CD14-positive monocyte (primary cell): ENCODE measurements at regions not wholly inside any gene's neighbourhood (a gene's known extent, or its start where the extent isn't known, plus 50 kb on each side); places are given as distances from the start of the nearest gene placed in this dataset.

ENCODE experiments used
- DNase-seq, 3 donors: peaks; one replicate each; pipeline ENCODE4 v3.0.0-alpha.2; 2011 to 2022
- H2AFZ ChIP-seq: 2 replicates; pipeline ENCODE4 v1.6.0; 2012; ENCODE audit warnings: mild to moderate bottlenecking, low read depth, low read length, inconsistent platforms; ENCODE audit not compliant: insufficient read depth, poor library complexity, severe bottlenecking
- H3K27ac ChIP-seq, 2 donors: 1 replicate in 1 of 2; 2 replicates in 1 of 2; pipeline ENCODE4 v1.5.1; 2012 to 2013; ENCODE audit warnings: low read length in 2 of 2, control low read depth in 1 of 2, inconsistent platforms in 1 of 2, low read depth in 1 of 2, mild to moderate bottlenecking in 1 of 2
- H3K27me3 ChIP-seq, 2 donors: one replicate each; pipeline versions ENCODE4 v1.6.0 to v1.6.1; 2011 to 2013; ENCODE audit warnings: low read length in 2 of 2; ENCODE audit not compliant: control insufficient read depth in 2 of 2, insufficient read depth in 2 of 2
- H3K36me3 ChIP-seq, 2 donors: replicated peaks in 1 of 2; 1 replicate in 1 of 2; 2 replicates in 1 of 2; pipeline versions ENCODE4 v1.5.1 to v1.6.1; 2012 to 2013; ENCODE audit warnings: low read length in 2 of 2, control low read depth in 1 of 2, inconsistent platforms in 1 of 2, mild to moderate bottlenecking in 1 of 2; ENCODE audit not compliant: insufficient read depth in 2 of 2, control insufficient read depth in 1 of 2
- H3K4me1 ChIP-seq, 2 donors: 1 replicate in 1 of 2; 2 replicates in 1 of 2; pipeline versions ENCODE4 v1.5.1 to v1.6.1; 2012 to 2013; ENCODE audit warnings: low read length in 2 of 2, control low read depth in 1 of 2, inconsistent platforms in 1 of 2, mild to moderate bottlenecking in 1 of 2, moderate library complexity in 1 of 2; ENCODE audit not compliant: insufficient read depth in 2 of 2, control insufficient read depth in 1 of 2
- H3K4me2 ChIP-seq: replicated peaks from 2 replicates; pipeline ENCODE3; 2012; ENCODE audit warnings: low read length, moderate library complexity, mild to moderate bottlenecking; ENCODE audit not compliant: poor library complexity, severe bottlenecking; ENCODE audit errors: extremely low read depth
- H3K4me3 ChIP-seq, 3 experiments: fragments of 200-600 bp in 1 of 3; sonication (generic) in 1 of 3; replicated peaks in 1 of 3; 1 replicate in 2 of 3; 2 replicates in 1 of 3; pipeline ENCODE4 v1.5.1; 2011 to 2013; ENCODE audit warnings: low read length in 3 of 3, mild to moderate bottlenecking in 3 of 3, control low read depth in 2 of 3, low read depth in 2 of 3, inconsistent platforms in 1 of 3, moderate library complexity in 1 of 3
- H3K79me2 ChIP-seq: 2 replicates; pipeline ENCODE4 v1.6.0; 2012; ENCODE audit warnings: mild to moderate bottlenecking, control low read depth, inconsistent platforms, low read length, moderate library complexity; ENCODE audit not compliant: insufficient read depth
- H3K9ac ChIP-seq: 2 replicates; pipeline ENCODE4 v1.6.0; 2017; ENCODE audit warnings: low read length, mild to moderate bottlenecking; ENCODE audit not compliant: insufficient read depth, poor library complexity, severe bottlenecking
- H3K9me3 ChIP-seq, 2 donors: replicated peaks in 1 of 2; 1 replicate in 1 of 2; 2 replicates in 1 of 2; pipeline versions ENCODE4 v1.5.1 to v1.6.1; 2012 to 2013; ENCODE audit warnings: low read length in 2 of 2, control low read depth in 1 of 2; ENCODE audit not compliant: control insufficient read depth in 1 of 2, insufficient read depth in 1 of 2
- H4K20me1 ChIP-seq: 2 replicates; pipeline ENCODE4 v1.6.0; 2012; ENCODE audit warnings: mild to moderate bottlenecking, low read length, control low read depth, moderate library complexity; ENCODE audit not compliant: insufficient read depth
- H3K27ac Mint-ChIP-seq, 7 donors: one replicate each; pipeline ENCODE4 v1.8.0; 2020; ENCODE audit warnings: mild to moderate bottlenecking in 7 of 7, mixed read lengths in 7 of 7, moderate library complexity in 6 of 7, inconsistent platforms in 2 of 7
- H3K27me3 Mint-ChIP-seq, 3 donors: one replicate each; pipeline ENCODE4 v1.8.0; 2021 to 2022; ENCODE audit warnings: low read depth in 3 of 3, mild to moderate bottlenecking in 3 of 3, mixed read lengths in 3 of 3, moderate library complexity in 3 of 3, inconsistent platforms in 1 of 3
- H3K36me3 Mint-ChIP-seq, 2 donors: one replicate each; pipeline ENCODE4 v1.8.0; 2020; ENCODE audit warnings: mixed read lengths in 2 of 2, inconsistent platforms in 1 of 2, mild to moderate bottlenecking in 1 of 2
- H3K4me1 Mint-ChIP-seq: one replicate; pipeline ENCODE4 v1.8.0; 2020; ENCODE audit warnings: mild to moderate bottlenecking, mixed read lengths
- H3K4me3 Mint-ChIP-seq, 2 donors: one replicate each; pipeline ENCODE4 v1.8.0; 2020; ENCODE audit warnings: mild to moderate bottlenecking in 2 of 2, mixed read lengths in 2 of 2, moderate library complexity in 1 of 2
- H3K9me3 Mint-ChIP-seq, 7 donors: one replicate each; pipeline ENCODE4 v1.8.0; 2020 to 2022; ENCODE audit warnings: mixed read lengths in 7 of 7, mild to moderate bottlenecking in 6 of 7, moderate library complexity in 6 of 7, inconsistent platforms in 2 of 7
- WGBS: methylation state at CpG from one replicate; pipeline ENCODE4 v1.1.5; 2013; ENCODE audit warnings: missing lambda C conversion rate; ENCODE audit not compliant: insufficient coverage; 5-methylcytosine and 5-hydroxymethylcytosine counted together
- intact Hi-C, 2 donors: fragments of 100-400 bp; cut with micrococcal nuclease; formaldehyde crosslinking; loops; one replicate each; pipeline versions ENCODE4 v1.15.0 to v1.15.1; 2023
- TF ChIP-seq, protein P1 (sequence below): fragments of 200-600 bp; IDR thresholded peaks from one replicate; pipeline ENCODE4 v1.8.0; 2022; ENCODE audit warnings: antibody characterized with exemption, mild to moderate bottlenecking

DNA sequence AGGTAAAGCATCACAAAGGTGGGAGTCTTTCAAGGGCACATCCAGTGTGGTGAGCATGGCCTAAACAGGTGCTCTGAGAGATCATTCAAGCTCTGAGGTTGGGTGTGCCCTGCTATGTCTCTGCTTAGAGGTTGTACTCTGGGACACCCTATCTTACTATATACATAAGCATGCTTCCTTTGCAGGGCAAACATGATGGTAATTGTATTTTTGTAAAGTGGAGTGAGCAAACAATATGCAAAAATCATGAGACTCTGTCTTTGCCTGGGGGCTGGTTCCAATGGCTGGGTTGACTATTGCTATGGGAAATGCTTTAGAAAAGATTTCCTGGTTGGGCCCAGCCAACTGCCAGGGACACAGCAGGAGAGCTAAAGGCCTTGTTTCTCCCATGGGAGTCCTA is 315.1 kb upstream of the TLE3 start:
- no peak overlapping the region for H3K27ac ChIP-seq
- intact Hi-C loops, result no loop called here

DNA sequence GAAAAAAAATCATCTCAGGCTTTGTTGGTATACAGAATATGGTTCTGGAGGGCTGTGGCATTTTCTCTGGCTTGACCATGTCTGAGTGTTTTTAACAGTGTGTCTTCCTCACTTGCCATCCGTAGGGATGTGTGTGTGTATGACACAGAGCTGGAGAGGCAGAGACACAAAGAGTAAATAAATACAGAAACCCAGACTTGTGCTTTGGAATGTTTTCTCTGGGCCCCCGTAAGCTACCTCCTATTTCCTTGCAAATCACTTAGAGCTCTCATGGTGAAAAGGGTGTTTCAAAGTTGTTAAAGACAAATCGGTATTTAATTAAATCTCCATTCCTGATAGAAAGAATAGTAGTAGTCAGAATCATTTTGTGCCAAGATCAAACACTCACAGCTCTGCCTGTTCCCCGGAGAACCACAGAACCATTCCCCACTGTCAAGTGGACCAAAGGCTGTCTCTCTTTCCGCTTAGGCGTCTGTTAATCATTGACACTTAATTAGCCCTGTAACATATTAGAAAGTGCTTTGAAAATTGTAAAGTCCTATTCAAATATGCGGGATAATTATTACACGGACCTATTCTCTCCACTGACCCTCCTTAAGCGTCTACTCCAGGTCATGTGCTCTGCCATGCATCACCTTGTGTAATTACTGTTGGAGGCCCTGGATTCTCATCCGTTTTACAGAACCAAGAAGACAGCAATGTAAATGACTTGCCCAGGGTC is 313.6 kb upstream of the TLE3 start:
- intact Hi-C loops, result no loop called here
- no peak overlapping the region for H3K27ac ChIP-seq
- H3K4me2 ChIP-seq, result no peak overlapping the region
- no peak overlapping the region for H2AFZ ChIP-seq
- no peaks in the 10 kb centered on the region for H3K79me2 ChIP-seq
- DNase-seq, result no peak
- Mint-ChIP-seq H3K4me1 (no peaks in the 10 kb centered on the region), H3K4me3 (no peak overlapping the region), H3K27ac (no peak overlapping the region), H3K9me3 (peaks cover 2 to 16% (median 12%) of the 10 kb centered on the region in 7 donors), H3K27me3 (peaks cover 3 to 5% (median 4%) of the 10 kb centered on the region in 3 donors), H3K36me3 (no peaks in the 10 kb centered on the region)
- H3K4me3 ChIP-seq, result no peak overlapping the region
- no peaks in the 10 kb centered on the region for H4K20me1 ChIP-seq
- H3K9me3 ChIP-seq, result peaks cover 0 to 5% of the 10 kb centered on the region in 2 donors
- 100% methylated on average over 2 of the region's 10 CpGs for WGBS
- H3K9ac ChIP-seq, result no peak overlapping the region
- H3K36me3 ChIP-seq, result no peaks in the 10 kb centered on the region
- no peaks in the 10 kb centered on the region for H3K4me1 ChIP-seq
- no peaks in the 10 kb centered on the region for H3K27me3 ChIP-seq
- TF ChIP-seq, protein P1, sequence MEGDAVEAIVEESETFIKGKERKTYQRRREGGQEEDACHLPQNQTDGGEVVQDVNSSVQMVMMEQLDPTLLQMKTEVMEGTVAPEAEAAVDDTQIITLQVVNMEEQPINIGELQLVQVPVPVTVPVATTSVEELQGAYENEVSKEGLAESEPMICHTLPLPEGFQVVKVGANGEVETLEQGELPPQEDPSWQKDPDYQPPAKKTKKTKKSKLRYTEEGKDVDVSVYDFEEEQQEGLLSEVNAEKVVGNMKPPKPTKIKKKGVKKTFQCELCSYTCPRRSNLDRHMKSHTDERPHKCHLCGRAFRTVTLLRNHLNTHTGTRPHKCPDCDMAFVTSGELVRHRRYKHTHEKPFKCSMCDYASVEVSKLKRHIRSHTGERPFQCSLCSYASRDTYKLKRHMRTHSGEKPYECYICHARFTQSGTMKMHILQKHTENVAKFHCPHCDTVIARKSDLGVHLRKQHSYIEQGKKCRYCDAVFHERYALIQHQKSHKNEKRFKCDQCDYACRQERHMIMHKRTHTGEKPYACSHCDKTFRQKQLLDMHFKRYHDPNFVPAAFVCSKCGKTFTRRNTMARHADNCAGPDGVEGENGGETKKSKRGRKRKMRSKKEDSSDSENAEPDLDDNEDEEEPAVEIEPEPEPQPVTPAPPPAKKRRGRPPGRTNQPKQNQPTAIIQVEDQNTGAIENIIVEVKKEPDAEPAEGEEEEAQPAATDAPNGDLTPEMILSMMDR, result no peak

More for the DNA sequence above, 315.1 kb upstream of the TLE3 start:
- no peak overlapping the region for H3K4me2 ChIP-seq
- no peak overlapping the region for H2AFZ ChIP-seq
- H3K9me3 ChIP-seq, result peaks cover 0 to 6% of the 10 kb centered on the region in 2 donors
- H3K9ac ChIP-seq, result no peak overlapping the region
- TF ChIP-seq, protein P1, result no peak
- Mint-ChIP-seq H3K9me3 (peaks cover 3 to 16% (median 10%) of the 10 kb centered on the region in 7 donors), H3K36me3 (no peaks in the 10 kb centered on the region), H3K4me1 (no peaks in the 10 kb centered on the region), H3K27ac (no peak overlapping the region), H3K4me3 (no peak overlapping the region), H3K27me3 (peaks cover 2 to 5% (median 3%) of the 10 kb centered on the region in 3 donors)
- no peaks in the 10 kb centered on the region for H4K20me1 ChIP-seq
- H3K79me2 ChIP-seq, result no peaks in the 10 kb centered on the region
- no peak for DNase-seq
- H3K4me3 ChIP-seq, result no peak overlapping the region
- no peaks in the 10 kb centered on the region for H3K4me1 ChIP-seq
- H3K27me3 ChIP-seq, result no peaks in the 10 kb centered on the region
- H3K36me3 ChIP-seq, result no peaks in the 10 kb centered on the region
